ENCODE measurements at regions not wholly inside any gene's neighbourhood (a gene's known extent, or its start where the extent isn't known, plus 50 kb on each side); places are given as distances from the start of the nearest gene placed in this dataset.

DNA sequence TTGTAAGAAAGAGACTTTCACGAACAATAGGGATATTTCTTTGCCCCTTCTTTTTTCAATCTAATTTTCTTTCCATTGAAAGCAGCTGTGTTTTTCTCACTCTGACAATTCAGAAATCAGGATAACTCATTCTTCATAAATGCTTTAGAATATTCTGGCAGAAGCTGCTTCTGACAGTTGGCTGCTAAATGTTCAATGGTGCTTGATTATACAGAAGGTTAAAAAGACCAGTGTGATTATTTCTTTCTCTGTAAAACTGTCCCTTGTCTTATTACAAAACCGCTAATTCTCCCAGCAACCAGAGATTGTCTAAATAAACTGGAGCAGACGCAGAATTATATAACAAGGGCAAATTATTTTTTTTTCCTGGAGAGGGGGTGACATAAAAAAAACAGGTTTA is 394.4 kb downstream of the SPRY2 start:
- DNase-seq (ENCODE audit: low spot score): no peak
- Histone ChIP-seq H3K36me3 (ENCODE audit: control insufficient read depth in 4 of 4, insufficient read depth in 3 of 4, low read depth in 1 of 4, low read length in 3 of 4) (no peaks in the 10 kb centered on the region), H3K4me3 (ENCODE audit: low read depth in 1 of 3, low read length in 3 of 3) (no peak overlapping the region), H3K27me3 (ENCODE audit: control insufficient read depth in 4 of 4, insufficient read depth in 4 of 4, low read length in 3 of 4) (no peaks in the 10 kb centered on the region), H3K27ac (ENCODE audit: low read depth in 1 of 2, low read length in 2 of 2) (no peak overlapping the region), H3K4me1 (ENCODE audit: control insufficient read depth in 4 of 4, insufficient read depth in 4 of 4, low read length in 3 of 4) (no peaks in the 10 kb centered on the region), H3K9me3 (ENCODE audit: control insufficient read depth in 4 of 4, low read length in 3 of 4) (no peaks in the 10 kb centered on the region), H3K9ac (ENCODE audit: low read depth in 1 of 2, low read length in 2 of 2) (no peak overlapping the region)
- TF ChIP-seq YY1 (IDR thresholded peaks at IDR 0.05) (no peak), MAX (IDR thresholded peaks at IDR 0.05) (no peak), HNF4G (IDR thresholded peaks at IDR 0.05) (no peak), FOXA2 (IDR thresholded peaks at IDR 0.05) (no peak), NR2F2 (IDR thresholded peaks at IDR 0.05) (no peak), HNF4A (conservative IDR thresholded peaks at IDR 0.05) (no peak)
- 81% methylated on average over 3 of the region's 3 CpGs for WGBS

- no peaks in the 10 kb centered on the region for H3K36me3 ChIP-seq (ENCODE audit: control insufficient read depth in 4 of 4, insufficient read depth in 3 of 4, low read depth in 1 of 4, low read length in 3 of 4)
- no peak for DNase-seq (ENCODE audit: low spot score)
- no peak overlapping the region for H3K9ac ChIP-seq (ENCODE audit: low read depth in 1 of 2, low read length in 2 of 2)
- no peaks in the 10 kb centered on the region for H3K9me3 ChIP-seq (ENCODE audit: control insufficient read depth in 4 of 4, low read length in 3 of 4)
- no peaks in the 10 kb centered on the region for H3K27me3 ChIP-seq (ENCODE audit: control insufficient read depth in 4 of 4, insufficient read depth in 4 of 4, low read length in 3 of 4)
- no peaks in the 10 kb centered on the region for H3K4me1 ChIP-seq (ENCODE audit: control insufficient read depth in 4 of 4, insufficient read depth in 4 of 4, low read length in 3 of 4)
- TF ChIP-seq YY1 (IDR thresholded peaks at IDR 0.05) (no peak), JUND (IDR thresholded peaks at IDR 0.05) (no peak), HNF4A (conservative IDR thresholded peaks at IDR 0.05) (no peak), CTCF (IDR thresholded peaks at IDR 0.05; ENCODE audit: low read depth, low read length, missing input control) (no peak), ATF3 (IDR thresholded peaks at IDR 0.05) (no peak), RAD21 (IDR thresholded peaks at IDR 0.05) (no peak), HNF4G (IDR thresholded peaks at IDR 0.05) (no peak), ZBTB33 (IDR thresholded peaks at IDR 0.05) (no peak), FOXA1 (IDR thresholded peaks at IDR 0.05) (no peak), TAF1 (conservative IDR thresholded peaks at IDR 0.05) (no peak), GABPA (IDR thresholded peaks at IDR 0.05 in 1 of 2, conservative IDR thresholded peaks at IDR 0.05 in 1 of 2) (no peak), NR2F2 (IDR thresholded peaks at IDR 0.05) (no peak), REST (IDR thresholded peaks at IDR 0.05) (no peak), EGR1 (IDR thresholded peaks at IDR 0.05; ENCODE audit: low read depth in 2 of 2) (no peak), SP1 (IDR thresholded peaks at IDR 0.05) (no peak)
- WGBS: 71% methylated on average over 2 of the region's 2 CpGs
- H3K4me3 ChIP-seq (ENCODE audit: low read depth in 1 of 3, low read length in 3 of 3): no peak overlapping the region
- H3K27ac ChIP-seq (ENCODE audit: low read depth in 1 of 2, low read length in 2 of 2): no peak overlapping the region
Measured at GRCh38 chr13:79943346-79944023, 397.4 kb downstream of the SPRY2 start.

All from liver (tissue), 8 donors.